ENCODE measurements at regions not wholly inside any gene's neighbourhood (a gene's known extent, or its start where the extent isn't known, plus 50 kb on each side); places are given as distances from the start of the nearest gene placed in this dataset.
"Not testable (repeated sequence)": the region's sequence is repeated elsewhere in the genome, so short reads cannot be mapped to it uniquely, and the experiment has no call there.

DNA sequence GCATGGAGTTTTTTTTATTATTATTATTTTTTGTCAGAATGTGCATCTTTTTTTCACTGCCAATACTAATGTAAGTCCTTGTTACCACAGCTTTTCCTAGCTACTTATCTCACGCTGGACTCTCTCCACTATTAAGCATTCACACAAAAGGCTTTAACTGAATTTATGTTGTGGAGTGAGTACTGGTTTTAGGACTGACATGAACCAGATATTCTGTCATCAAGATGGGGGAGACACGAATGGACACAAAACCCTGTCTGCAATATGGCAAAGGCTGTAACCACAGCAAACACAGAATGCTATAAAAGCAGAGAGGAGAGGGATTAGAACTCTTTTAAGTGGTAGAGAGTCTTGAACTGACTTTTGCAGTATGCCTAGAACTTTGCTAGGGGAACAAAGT, 592.2 kb upstream of the TBL1XR1 start:
- DNase-seq (ENCODE audit: low spot score), result no peak

DNA sequence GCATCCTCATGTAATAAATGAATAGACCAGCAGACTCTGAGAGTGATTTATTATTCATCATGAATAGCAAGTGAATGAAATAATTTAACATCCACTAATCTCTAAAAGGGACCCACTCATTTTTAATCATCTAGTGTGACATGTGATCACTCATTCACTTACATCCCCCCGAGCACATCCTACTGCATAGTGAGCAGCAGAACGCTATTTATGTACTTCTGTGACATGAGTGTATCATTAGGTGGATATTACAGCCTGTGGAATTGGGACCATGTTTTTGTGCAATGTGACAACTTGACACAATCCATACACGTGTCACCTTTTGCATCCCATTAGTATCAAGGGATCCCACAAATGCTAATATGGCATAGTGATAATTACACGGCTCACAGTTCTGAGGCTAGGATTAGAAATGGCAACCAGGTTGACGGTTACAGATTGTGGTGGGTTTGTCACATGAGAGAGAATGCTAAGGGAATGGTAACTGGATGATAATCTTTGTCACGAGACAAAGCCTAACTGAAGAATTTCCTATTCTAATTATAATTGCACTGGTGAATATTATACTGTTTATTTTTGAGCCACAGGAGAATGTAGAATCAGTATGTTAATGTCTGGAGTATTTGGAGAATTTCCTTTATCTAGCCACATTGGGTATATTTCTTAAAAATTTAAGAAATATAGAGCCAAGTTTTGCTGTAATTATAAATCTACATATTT, 595.2 kb upstream of the TBL1XR1 start:
- DNase-seq (ENCODE audit: low spot score), result no peak
- TF ChIP-seq, protein P1, sequence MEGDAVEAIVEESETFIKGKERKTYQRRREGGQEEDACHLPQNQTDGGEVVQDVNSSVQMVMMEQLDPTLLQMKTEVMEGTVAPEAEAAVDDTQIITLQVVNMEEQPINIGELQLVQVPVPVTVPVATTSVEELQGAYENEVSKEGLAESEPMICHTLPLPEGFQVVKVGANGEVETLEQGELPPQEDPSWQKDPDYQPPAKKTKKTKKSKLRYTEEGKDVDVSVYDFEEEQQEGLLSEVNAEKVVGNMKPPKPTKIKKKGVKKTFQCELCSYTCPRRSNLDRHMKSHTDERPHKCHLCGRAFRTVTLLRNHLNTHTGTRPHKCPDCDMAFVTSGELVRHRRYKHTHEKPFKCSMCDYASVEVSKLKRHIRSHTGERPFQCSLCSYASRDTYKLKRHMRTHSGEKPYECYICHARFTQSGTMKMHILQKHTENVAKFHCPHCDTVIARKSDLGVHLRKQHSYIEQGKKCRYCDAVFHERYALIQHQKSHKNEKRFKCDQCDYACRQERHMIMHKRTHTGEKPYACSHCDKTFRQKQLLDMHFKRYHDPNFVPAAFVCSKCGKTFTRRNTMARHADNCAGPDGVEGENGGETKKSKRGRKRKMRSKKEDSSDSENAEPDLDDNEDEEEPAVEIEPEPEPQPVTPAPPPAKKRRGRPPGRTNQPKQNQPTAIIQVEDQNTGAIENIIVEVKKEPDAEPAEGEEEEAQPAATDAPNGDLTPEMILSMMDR (IDR thresholded peaks at IDR 0.05; ENCODE audit: extremely low read depth, missing control alignments), result no peak

More for the DNA sequence above, 592.2 kb upstream of the TBL1XR1 start:
- TF ChIP-seq, protein P1 (IDR thresholded peaks at IDR 0.05; ENCODE audit: extremely low read depth, missing control alignments), result no peak

DNA sequence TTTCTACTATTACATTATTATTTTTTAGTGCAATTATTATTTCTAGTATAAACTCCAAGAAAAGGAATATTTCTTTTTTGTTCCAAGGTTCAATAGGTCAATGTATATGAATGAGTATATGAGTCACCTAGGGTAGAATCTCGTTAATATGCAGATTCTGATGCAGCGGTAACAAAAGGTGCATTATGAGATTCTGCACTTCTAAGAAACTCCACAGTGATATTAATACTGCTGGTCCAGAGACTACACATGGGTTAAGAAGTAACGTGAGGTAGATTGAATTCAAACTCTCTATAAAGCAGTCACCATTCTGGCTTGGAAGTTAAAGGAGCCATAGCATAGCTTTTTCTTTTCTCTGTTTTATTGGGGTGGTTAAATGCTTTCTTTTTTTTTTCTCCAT, 596.2 kb upstream of the TBL1XR1 start:
- no peak for DNase-seq (ENCODE audit: low spot score)
- TF ChIP-seq, protein P1 (IDR thresholded peaks at IDR 0.05; ENCODE audit: extremely low read depth, missing control alignments), result no peak

DNA sequence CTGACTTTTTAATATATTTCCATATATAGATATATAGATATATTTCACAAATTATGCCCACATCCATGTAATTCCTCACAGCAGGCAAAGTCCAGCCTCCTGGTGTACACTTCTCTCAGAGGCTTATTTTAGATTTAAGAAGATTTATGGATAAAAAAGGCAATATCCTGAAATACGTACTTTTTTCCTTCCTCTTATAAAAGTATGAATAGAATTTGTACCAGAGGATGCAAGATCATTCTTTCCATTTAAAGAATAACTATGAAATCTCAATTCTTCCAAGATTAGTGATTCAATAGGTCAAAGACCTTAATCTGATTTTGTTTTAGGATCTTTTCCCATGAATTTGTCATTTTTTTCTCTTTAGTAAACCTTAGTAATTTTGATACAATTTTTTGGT, 597.9 kb upstream of the TBL1XR1 start:
- TF ChIP-seq, protein P1 (IDR thresholded peaks at IDR 0.05; ENCODE audit: extremely low read depth, missing control alignments), result no peak
- DNase-seq (ENCODE audit: low spot score), result no peak

DNA sequence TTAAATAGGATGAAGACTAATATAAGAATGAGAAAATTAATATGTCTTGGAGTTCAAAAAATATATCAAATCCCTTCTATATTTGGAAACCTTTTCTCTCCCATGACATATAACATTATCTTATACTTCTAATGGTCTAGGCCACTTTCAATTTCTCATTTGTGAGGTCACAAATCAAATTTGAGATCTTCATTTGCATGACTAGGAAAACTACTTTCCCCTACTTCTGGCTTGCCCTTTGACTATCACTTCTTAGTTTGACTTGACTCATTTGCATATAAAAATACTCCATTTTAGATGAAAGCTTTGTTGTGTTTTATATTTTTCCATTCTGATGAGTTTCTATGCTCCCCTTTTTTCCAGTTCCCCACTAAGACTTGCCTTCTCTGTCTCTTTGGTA, 598.6 kb upstream of the TBL1XR1 start:
- no peak for DNase-seq (ENCODE audit: low spot score)
- TF ChIP-seq, protein P1 (IDR thresholded peaks at IDR 0.05; ENCODE audit: extremely low read depth, missing control alignments), result no peak

DNA sequence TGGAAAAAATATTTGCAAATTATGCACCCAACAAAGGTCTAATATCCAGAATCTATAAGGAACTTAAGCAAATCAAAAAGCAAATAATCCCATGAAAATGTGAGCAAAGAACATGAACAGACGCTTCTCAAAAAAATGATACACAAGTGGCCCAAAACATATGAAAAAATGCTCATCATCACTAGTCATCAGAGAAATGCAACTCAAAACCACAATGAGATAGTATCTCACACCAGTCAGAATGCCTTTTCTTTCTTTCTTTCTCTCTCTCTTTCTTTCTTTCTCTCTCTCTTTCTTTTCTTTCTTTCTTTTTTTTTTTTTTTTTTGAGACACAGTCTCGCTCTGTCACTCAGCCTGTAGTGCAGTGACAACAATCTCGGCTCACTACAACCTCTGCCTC, 602.9 kb upstream of the TBL1XR1 start:
- DNase-seq (ENCODE audit: low spot score), result not testable (repeated sequence)

DNA sequence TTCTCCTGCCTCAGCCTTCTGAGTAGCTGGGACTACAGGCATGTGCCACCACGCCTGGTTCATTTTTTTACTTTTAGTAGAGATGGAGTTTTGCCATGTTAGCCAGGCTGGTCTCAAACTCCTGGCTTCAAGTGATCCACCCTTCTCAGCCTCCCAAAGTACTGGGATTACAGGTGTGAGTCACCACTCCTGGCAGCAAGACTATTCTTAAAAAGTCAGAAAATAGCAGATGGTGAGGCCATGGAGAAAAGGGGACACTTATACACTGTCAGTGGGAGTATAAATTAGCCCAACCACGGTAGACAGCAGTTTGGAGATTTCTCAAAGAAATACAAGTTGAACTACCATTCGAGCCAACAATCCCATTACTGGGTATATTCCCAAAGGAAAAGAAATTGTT, 603.3 kb upstream of the TBL1XR1 start:
- TF ChIP-seq, protein P1 (IDR thresholded peaks at IDR 0.05; ENCODE audit: extremely low read depth, missing control alignments), result no peak
- no peak for DNase-seq (ENCODE audit: low spot score)
